ENCODE measurements at regions not wholly inside any gene's neighbourhood (a gene's known extent, or its start where the extent isn't known, plus 50 kb on each side); places are given as distances from the start of the nearest gene placed in this dataset.

DNA sequence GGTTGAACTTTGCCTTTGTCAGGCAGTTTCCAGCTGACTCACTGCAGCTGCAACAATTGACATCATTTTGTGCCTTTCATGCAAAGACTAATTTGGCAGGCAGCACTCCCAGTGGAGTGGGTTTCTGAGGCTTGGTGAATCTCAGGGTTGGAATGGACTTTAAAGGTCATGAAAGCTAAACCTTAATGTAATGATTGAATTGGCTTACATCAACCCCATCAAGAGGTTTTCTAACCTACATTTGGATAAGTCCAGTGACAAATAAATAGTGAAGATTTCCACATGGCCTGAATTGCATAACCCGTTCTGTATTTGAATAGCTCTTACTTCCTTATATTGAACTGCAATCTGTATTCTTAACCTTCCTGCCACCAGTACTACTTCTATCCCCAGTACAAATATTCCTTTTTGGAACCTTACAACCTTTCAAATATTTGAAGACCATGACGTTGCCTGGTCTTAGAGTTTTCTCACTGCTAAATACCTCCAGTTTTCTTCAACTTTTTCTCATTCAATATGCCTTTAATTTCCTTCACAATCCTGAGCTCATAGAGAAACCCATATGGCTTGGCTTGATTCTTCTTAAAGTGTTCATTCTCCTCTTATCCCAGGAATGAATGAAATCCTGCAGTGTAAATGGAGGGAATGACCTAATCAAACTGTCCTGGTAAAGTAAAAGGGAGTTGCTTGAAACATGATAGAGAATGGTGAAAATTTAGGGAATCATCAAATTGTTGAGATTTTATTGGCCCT, 168.1 kb upstream of the NOVA1 start:
- TF ChIP-seq, protein P1, sequence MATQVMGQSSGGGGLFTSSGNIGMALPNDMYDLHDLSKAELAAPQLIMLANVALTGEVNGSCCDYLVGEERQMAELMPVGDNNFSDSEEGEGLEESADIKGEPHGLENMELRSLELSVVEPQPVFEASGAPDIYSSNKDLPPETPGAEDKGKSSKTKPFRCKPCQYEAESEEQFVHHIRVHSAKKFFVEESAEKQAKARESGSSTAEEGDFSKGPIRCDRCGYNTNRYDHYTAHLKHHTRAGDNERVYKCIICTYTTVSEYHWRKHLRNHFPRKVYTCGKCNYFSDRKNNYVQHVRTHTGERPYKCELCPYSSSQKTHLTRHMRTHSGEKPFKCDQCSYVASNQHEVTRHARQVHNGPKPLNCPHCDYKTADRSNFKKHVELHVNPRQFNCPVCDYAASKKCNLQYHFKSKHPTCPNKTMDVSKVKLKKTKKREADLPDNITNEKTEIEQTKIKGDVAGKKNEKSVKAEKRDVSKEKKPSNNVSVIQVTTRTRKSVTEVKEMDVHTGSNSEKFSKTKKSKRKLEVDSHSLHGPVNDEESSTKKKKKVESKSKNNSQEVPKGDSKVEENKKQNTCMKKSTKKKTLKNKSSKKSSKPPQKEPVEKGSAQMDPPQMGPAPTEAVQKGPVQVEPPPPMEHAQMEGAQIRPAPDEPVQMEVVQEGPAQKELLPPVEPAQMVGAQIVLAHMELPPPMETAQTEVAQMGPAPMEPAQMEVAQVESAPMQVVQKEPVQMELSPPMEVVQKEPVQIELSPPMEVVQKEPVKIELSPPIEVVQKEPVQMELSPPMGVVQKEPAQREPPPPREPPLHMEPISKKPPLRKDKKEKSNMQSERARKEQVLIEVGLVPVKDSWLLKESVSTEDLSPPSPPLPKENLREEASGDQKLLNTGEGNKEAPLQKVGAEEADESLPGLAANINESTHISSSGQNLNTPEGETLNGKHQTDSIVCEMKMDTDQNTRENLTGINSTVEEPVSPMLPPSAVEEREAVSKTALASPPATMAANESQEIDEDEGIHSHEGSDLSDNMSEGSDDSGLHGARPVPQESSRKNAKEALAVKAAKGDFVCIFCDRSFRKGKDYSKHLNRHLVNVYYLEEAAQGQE (IDR thresholded peaks at IDR 0.05; ENCODE audit: insufficient read depth in 1 of 2, low read depth in 2 of 2, low read length in 1 of 2), result no peak
- TF ChIP-seq SIN3A (IDR thresholded peaks at IDR 0.05; ENCODE audit: borderline replicate concordance, insufficient read depth, low read depth, low read length) (no peak), TCF7L2 (IDR thresholded peaks at IDR 0.05; ENCODE audit: low read depth, low read length) (no peak), POLR2AphosphoS5 (IDR thresholded peaks at IDR 0.05; ENCODE audit: low read depth, low read length) (no peak)
- TF ChIP-seq, protein P2, sequence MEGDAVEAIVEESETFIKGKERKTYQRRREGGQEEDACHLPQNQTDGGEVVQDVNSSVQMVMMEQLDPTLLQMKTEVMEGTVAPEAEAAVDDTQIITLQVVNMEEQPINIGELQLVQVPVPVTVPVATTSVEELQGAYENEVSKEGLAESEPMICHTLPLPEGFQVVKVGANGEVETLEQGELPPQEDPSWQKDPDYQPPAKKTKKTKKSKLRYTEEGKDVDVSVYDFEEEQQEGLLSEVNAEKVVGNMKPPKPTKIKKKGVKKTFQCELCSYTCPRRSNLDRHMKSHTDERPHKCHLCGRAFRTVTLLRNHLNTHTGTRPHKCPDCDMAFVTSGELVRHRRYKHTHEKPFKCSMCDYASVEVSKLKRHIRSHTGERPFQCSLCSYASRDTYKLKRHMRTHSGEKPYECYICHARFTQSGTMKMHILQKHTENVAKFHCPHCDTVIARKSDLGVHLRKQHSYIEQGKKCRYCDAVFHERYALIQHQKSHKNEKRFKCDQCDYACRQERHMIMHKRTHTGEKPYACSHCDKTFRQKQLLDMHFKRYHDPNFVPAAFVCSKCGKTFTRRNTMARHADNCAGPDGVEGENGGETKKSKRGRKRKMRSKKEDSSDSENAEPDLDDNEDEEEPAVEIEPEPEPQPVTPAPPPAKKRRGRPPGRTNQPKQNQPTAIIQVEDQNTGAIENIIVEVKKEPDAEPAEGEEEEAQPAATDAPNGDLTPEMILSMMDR (IDR thresholded peaks at IDR 0.05), result no peak
- Histone ChIP-seq H3K9me3 (ENCODE audit: control insufficient read depth, insufficient read depth, low read depth, low read length) (no peaks in the 10 kb centered on the region), H3K27ac (ENCODE audit: low read length) (no peak overlapping the region), H3K27me3 (ENCODE audit: control insufficient read depth, insufficient read depth, low read length) (no peaks in the 10 kb centered on the region), H3K4me1 (ENCODE audit: control insufficient read depth, insufficient read depth, low read length) (no peaks in the 10 kb centered on the region), H3K36me3 (ENCODE audit: control insufficient read depth, insufficient read depth, low read length) (no peaks in the 10 kb centered on the region), H3K4me3 (ENCODE audit: low read depth in 2 of 2, low read length in 2 of 2) (no peak overlapping the region)
- POLR2A ChIA-PET, result no interaction called here
- in situ Hi-C loops (cut with HindIII; ENCODE audit: low pct_unique_long_range_greater_than_20kb, low sequenced_read_pairs), result no loop called here
- BruUV-seq (replicated peaks), result no TSS peak
- CTCF ChIA-PET, result no interaction called here
- ATAC-seq (no peak), DNase-seq (ENCODE audit: low read depth, low spot score) (no peak)
- intact Hi-C loops (cut with micrococcal nuclease; ENCODE audit: unreplicated experiment), result no loop called here

DNA sequence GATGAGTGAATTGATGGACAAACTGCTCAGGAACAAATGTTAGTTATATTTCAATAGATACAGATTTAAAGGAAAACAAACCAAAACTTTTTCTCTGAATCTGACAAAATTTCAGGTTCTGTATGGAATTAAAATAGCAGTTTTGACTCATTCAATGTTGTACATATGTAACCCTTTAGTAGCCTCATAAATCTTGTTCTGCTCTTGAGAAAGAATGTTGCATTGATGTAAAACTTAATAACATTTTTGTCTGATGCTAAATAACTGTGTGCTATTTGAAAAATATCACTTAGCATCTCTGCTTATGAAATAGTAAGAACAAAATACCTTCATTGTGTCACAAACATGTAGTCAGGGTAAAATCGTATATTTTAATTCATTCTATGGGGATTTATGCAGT, 168.9 kb upstream of the NOVA1 start:
- no peaks in the 10 kb centered on the region for H3K4me1 ChIP-seq (ENCODE audit: control insufficient read depth, insufficient read depth, low read length)
- TF ChIP-seq SIN3A (IDR thresholded peaks at IDR 0.05; ENCODE audit: borderline replicate concordance, insufficient read depth, low read depth, low read length) (no peak), TCF7L2 (IDR thresholded peaks at IDR 0.05; ENCODE audit: low read depth, low read length) (no peak), POLR2AphosphoS5 (IDR thresholded peaks at IDR 0.05; ENCODE audit: low read depth, low read length) (no peak)
- TF ChIP-seq, protein P1 (IDR thresholded peaks at IDR 0.05; ENCODE audit: insufficient read depth in 1 of 2, low read depth in 2 of 2, low read length in 1 of 2), result no peak
- TF ChIP-seq, protein P2 (IDR thresholded peaks at IDR 0.05), result no peak
- ATAC-seq, result no peak
- H3K36me3 ChIP-seq (ENCODE audit: control insufficient read depth, insufficient read depth, low read length), result no peaks in the 10 kb centered on the region
- DNase-seq (ENCODE audit: low read depth, low spot score), result no peak
- ChIA-PET POLR2A (no interaction called here), CTCF (no interaction called here)
- no peaks in the 10 kb centered on the region for H3K27me3 ChIP-seq (ENCODE audit: control insufficient read depth, insufficient read depth, low read length)
- intact Hi-C loops (cut with micrococcal nuclease; ENCODE audit: unreplicated experiment), result no loop called here
- in situ Hi-C loops (cut with HindIII; ENCODE audit: low pct_unique_long_range_greater_than_20kb, low sequenced_read_pairs), result no loop called here
- H3K9me3 ChIP-seq (ENCODE audit: control insufficient read depth, insufficient read depth, low read depth, low read length), result no peaks in the 10 kb centered on the region
- BruUV-seq (replicated peaks), result no TSS peak
- H3K27ac ChIP-seq (ENCODE audit: low read length), result no peak overlapping the region
- H3K4me3 ChIP-seq (ENCODE audit: low read depth in 2 of 2, low read length in 2 of 2), result no peak overlapping the region
